IMR-90 (cell line): ENCODE measurements at regions not wholly inside any gene's neighbourhood (a gene's known extent, or its start where the extent isn't known, plus 50 kb on each side); places are given as distances from the start of the nearest gene placed in this dataset.

Source experiments
- ATAC-seq: fragments of 200-7000 bp; cut with Tn5 transposase; 2 replicates; pipeline ENCODE4 v1.9.1; 2020; ENCODE audit warnings: low read depth, mild to moderate bottlenecking, moderate library complexity
- BruUV-seq: library from RNA; stranded (reverse); fragments of 400-500 nt; replicated peaks from 2 replicates; lab custom pipeline; 2021; lab: Mats Ljungman, UMichigan
- CTCF ChIA-PET: fragments of 300-600 bp; formaldehyde crosslinking; extraction: SDS; loops from one replicate; lab custom pipeline; 2021; ENCODE audit warnings: antibody characterized with exemption; lab: Yijun Ruan, JAX
- POLR2A ChIA-PET: fragments of 300-600 bp; sonication (Branson Sonifier 250); formaldehyde crosslinking; loops from one replicate; lab custom pipeline; 2022; ENCODE audit warnings: antibody characterized with exemption; ENCODE audit not compliant: unreplicated experiment; lab: Charles Lee
- DNase-seq: peaks from one replicate; pipeline ENCODE4 v3.0.0; 2013
- H2AFZ ChIP-seq: replicated peaks from 2 replicates; pipeline ENCODE3; 2013; ENCODE audit warnings: low read length, mild to moderate bottlenecking; ENCODE audit not compliant: poor library complexity
- H2AK5ac ChIP-seq: 2 replicates; pipeline ENCODE4 v1.6.1; 2013; ENCODE audit warnings: low read depth, low read length, inconsistent platforms
- H2AK9ac ChIP-seq: replicated peaks from 2 replicates; pipeline ENCODE3; 2013; ENCODE audit warnings: mild to moderate bottlenecking, low read depth, low read length, moderate library complexity; ENCODE audit not compliant: poor library complexity
- H2BK120ac ChIP-seq: 2 replicates; pipeline ENCODE4 v1.6.1; 2013; ENCODE audit warnings: low read depth, low read length, inconsistent platforms
- H2BK15ac ChIP-seq: 3 replicates; pipeline ENCODE4 v1.6.1; 2013; ENCODE audit warnings: low read depth, low read length, inconsistent platforms
- H2BK20ac ChIP-seq: 2 replicates; pipeline ENCODE4 v1.6.1; 2013; ENCODE audit warnings: low read depth, mild to moderate bottlenecking, inconsistent platforms, low read length, moderate library complexity
- H2BK5ac ChIP-seq: 2 replicates; pipeline ENCODE4 v1.6.1; 2013; ENCODE audit warnings: mild to moderate bottlenecking, low read depth, low read length, inconsistent platforms; ENCODE audit not compliant: poor library complexity, severe bottlenecking
- H3K14ac ChIP-seq: replicated peaks from 2 replicates; pipeline ENCODE4 v1.6.1; 2013; ENCODE audit warnings: low read depth, low read length, inconsistent platforms
- H3K18ac ChIP-seq: 2 replicates; pipeline ENCODE4 v1.6.1; 2013; ENCODE audit warnings: low read depth, low read length, control low read depth
- H3K23ac ChIP-seq: 2 replicates; pipeline ENCODE4 v1.6.1; 2013; ENCODE audit warnings: low read depth, low read length, inconsistent platforms
- H3K27ac ChIP-seq: 2 replicates; pipeline ENCODE4 v1.5.1; 2013; ENCODE audit warnings: mild to moderate bottlenecking, control low read depth, low read length; ENCODE audit not compliant: insufficient read depth
- H3K27me3 ChIP-seq: 2 replicates; pipeline ENCODE4 v1.6.1; 2013; ENCODE audit warnings: low read length; ENCODE audit not compliant: control insufficient read depth, insufficient read depth
- H3K36me3 ChIP-seq: 2 replicates; pipeline ENCODE4 v1.6.1; 2013; ENCODE audit warnings: low read length, mixed read lengths; ENCODE audit not compliant: control insufficient read depth, insufficient read depth
- H3K4ac ChIP-seq: 2 replicates; pipeline ENCODE4 v1.6.1; 2013; ENCODE audit warnings: low read depth, low read length, inconsistent platforms
- H3K4me1 ChIP-seq: 2 replicates; pipeline ENCODE4 v1.6.1; 2013; ENCODE audit warnings: low read length, mixed read lengths; ENCODE audit not compliant: control insufficient read depth, insufficient read depth
- H3K4me2 ChIP-seq: 2 replicates; pipeline ENCODE4 v1.6.1; 2013; ENCODE audit warnings: low read depth, mild to moderate bottlenecking, control low read depth, low read length, moderate library complexity
- H3K4me3 ChIP-seq: 2 replicates; pipeline ENCODE4 v1.5.1; 2013; ENCODE audit warnings: low read depth, mild to moderate bottlenecking, control low read depth, low read length, moderate library complexity; ENCODE audit not compliant: insufficient read depth
- H3K56ac ChIP-seq: 2 replicates; pipeline ENCODE4 v1.6.1; 2013; ENCODE audit warnings: low read length, inconsistent platforms; ENCODE audit not compliant: insufficient read depth; ENCODE audit errors: extremely low read depth
- H3K79me1 ChIP-seq, 2 experiments: 2 replicates each; pipeline ENCODE4 v1.6.1; 2013; ENCODE audit warnings: low read length in 2 of 2, inconsistent platforms in 1 of 2, low read depth in 1 of 2
- H3K9ac ChIP-seq: 2 replicates; pipeline ENCODE4 v1.6.1; 2013; ENCODE audit warnings: low read depth, low read length, control low read depth
- H3K9me1 ChIP-seq: 2 replicates; pipeline ENCODE4 v1.6.1; 2013; ENCODE audit warnings: low read length, inconsistent platforms; ENCODE audit not compliant: insufficient read depth
- H3K9me3 ChIP-seq: 2 replicates; pipeline ENCODE4 v1.6.1; 2013; ENCODE audit warnings: low read length; ENCODE audit not compliant: control insufficient read depth, insufficient read depth
- H4K20me1 ChIP-seq: 2 replicates; pipeline ENCODE4 v1.6.1; 2013; ENCODE audit warnings: low read length, inconsistent platforms; ENCODE audit not compliant: insufficient read depth
- H4K5ac ChIP-seq: 2 replicates; pipeline ENCODE4 v1.6.1; 2013; ENCODE audit warnings: mild to moderate bottlenecking, low read depth, low read length, control low read depth
- H4K8ac ChIP-seq, 2 experiments: 2 replicates each; pipeline ENCODE4 v1.6.1; 2013; ENCODE audit warnings: low read depth in 2 of 2, low read length in 2 of 2, control low read depth in 1 of 2, inconsistent platforms in 1 of 2
- H4K91ac ChIP-seq: 2 replicates; pipeline ENCODE4 v1.6.1; 2013; ENCODE audit warnings: low read depth, low read length, inconsistent platforms; ENCODE audit not compliant: insufficient read depth
- RCOR1 ChIP-seq: IDR thresholded peaks from 2 replicates; pipeline ENCODE4 v1.6.1; 2012; ENCODE audit warnings: mild to moderate bottlenecking, low read length, improper control_type of control experiment; ENCODE audit not compliant: insufficient replicate concordance
- USF2 ChIP-seq: fragments of 150-350 bp; IDR thresholded peaks from 2 replicates; pipeline ENCODE4 v1.6.1; 2017; ENCODE audit warnings: mild to moderate bottlenecking, antibody characterized with exemption, low read length, low read depth
- whole genome bisulfite sequencing, 2 experiments: methylation state at CpG; one replicate each; pipeline versions ENCODE4 v1.1.5 to v1.1.7; 2013; ENCODE audit warnings: missing lambda C conversion rate in 2 of 2; ENCODE audit not compliant: insufficient read length in 1 of 2; ENCODE audit errors: extremely low coverage in 2 of 2; 5-methylcytosine and 5-hydroxymethylcytosine counted together
- dilution Hi-C: fragments of 300-500 bp; cut with HindIII; formaldehyde crosslinking; loops from one replicate; pipeline ENCODE4 v1.14.3; 2018; ENCODE audit warnings: low sequenced_read_pairs; ENCODE audit not compliant: unreplicated experiment
- in situ Hi-C: fragments of 300-500 bp; cut with MboI; formaldehyde crosslinking; loops from 3 replicates; pipeline ENCODE4 v1.14.3; 2019; ENCODE audit warnings: low sequenced_read_pairs, inconsistent platforms, mixed read lengths
- intact Hi-C: fragments of 100-400 bp; cut with micrococcal nuclease; formaldehyde crosslinking; loops from 2 replicates; pipeline ENCODE4 v1.10.0; 2022

GRCh38 chr10:128952856-128953255, 514.2 kb upstream of the MGMT start:
- DNase-seq (no peak), ATAC-seq (no peak)
- H4K5ac ChIP-seq: no peak overlapping the region
- H3K4me2 ChIP-seq: no peak overlapping the region
- H3K79me1 ChIP-seq: no peaks in the 10 kb centered on the region
- H2BK5ac ChIP-seq: no peak overlapping the region
- H3K27me3 ChIP-seq: no peaks in the 10 kb centered on the region
- no peak overlapping the region for H3K18ac ChIP-seq
- BruUV-seq: no TSS peak
- no peak overlapping the region for H3K4me3 ChIP-seq
- TF ChIP-seq RCOR1 (no peak), USF2 (no peak)
- in situ Hi-C loops: no loop called here
- H2AFZ ChIP-seq: no peak overlapping the region
- no peaks in the 10 kb centered on the region for H3K4me1 ChIP-seq
- no peak overlapping the region for H3K4ac ChIP-seq
- peaks cover 34% of the 10 kb centered on the region for H3K9me3 ChIP-seq
- no peak overlapping the region for H2BK20ac ChIP-seq
- no peaks in the 10 kb centered on the region for H4K20me1 ChIP-seq
- no peak overlapping the region for H2BK120ac ChIP-seq
- no peaks in the 10 kb centered on the region for H3K9me1 ChIP-seq
- H4K91ac ChIP-seq: no peak overlapping the region
- intact Hi-C loops: no loop called here
- no peaks in the 10 kb centered on the region for H3K36me3 ChIP-seq
- dilution Hi-C loops: no loop called here
- H4K8ac ChIP-seq: no peak overlapping the region
- H3K27ac ChIP-seq: no peak overlapping the region
- no peak overlapping the region for H3K14ac ChIP-seq
- H3K9ac ChIP-seq: no peak overlapping the region
- no peak overlapping the region for H3K56ac ChIP-seq
- WGBS, 2 experiments: 92% methylated on average over 2 of the region's 8 CpGs; no CpG with 5 or more reads in 1 of the 2 experiments
- no peak overlapping the region for H2AK9ac ChIP-seq
- ChIA-PET POLR2A (no interaction called here), CTCF (no interaction called here)
- no peak overlapping the region for H3K23ac ChIP-seq
- no peak overlapping the region for H2AK5ac ChIP-seq
- no peak overlapping the region for H2BK15ac ChIP-seq
